Nephron progenitor cell (in vitro differentiated cells): ENCODE measurements at regions not wholly inside any gene's neighbourhood (a gene's known extent, or its start where the extent isn't known, plus 50 kb on each side); places are given as distances from the start of the nearest gene placed in this dataset.
"Not testable (repeated sequence)": the region's sequence is repeated elsewhere in the genome, so short reads cannot be mapped to it uniquely, and the experiment has no call there.

Experiments
- DNase-seq: peaks from one replicate; pipeline ENCODE4 v3.0.0; 2021
- H3K27ac Mint-ChIP-seq: 2 replicates; pipeline ENCODE4 v1.8.0; 2021; ENCODE audit warnings: mild to moderate bottlenecking, moderate library complexity, mixed read lengths
- H3K27me3 Mint-ChIP-seq: 2 replicates; pipeline ENCODE4 v1.8.0; 2021; ENCODE audit warnings: mild to moderate bottlenecking, low read depth, mixed read lengths; ENCODE audit not compliant: poor library complexity
- H3K36me3 Mint-ChIP-seq: 2 replicates; pipeline ENCODE4 v1.8.0; 2021; ENCODE audit warnings: low read depth, mixed read lengths
- H3K4me1 Mint-ChIP-seq: 2 replicates; pipeline ENCODE4 v1.8.0; 2021; ENCODE audit warnings: mixed read lengths
- H3K4me3 Mint-ChIP-seq: 2 replicates; pipeline ENCODE4 v1.8.0; 2021; ENCODE audit warnings: mild to moderate bottlenecking, moderate library complexity, mixed read lengths
- H3K9me3 Mint-ChIP-seq: 2 replicates; pipeline ENCODE4 v1.8.0; 2021; ENCODE audit warnings: mild to moderate bottlenecking, moderate library complexity, mixed read lengths
- TF ChIP-seq, protein P1 (sequence below): fragments of 200-600 bp; sonication (generic); IDR thresholded peaks from 2 replicates; pipeline ENCODE4 v1.5.0; 2021; ENCODE audit warnings: antibody characterized with exemption

DNA sequence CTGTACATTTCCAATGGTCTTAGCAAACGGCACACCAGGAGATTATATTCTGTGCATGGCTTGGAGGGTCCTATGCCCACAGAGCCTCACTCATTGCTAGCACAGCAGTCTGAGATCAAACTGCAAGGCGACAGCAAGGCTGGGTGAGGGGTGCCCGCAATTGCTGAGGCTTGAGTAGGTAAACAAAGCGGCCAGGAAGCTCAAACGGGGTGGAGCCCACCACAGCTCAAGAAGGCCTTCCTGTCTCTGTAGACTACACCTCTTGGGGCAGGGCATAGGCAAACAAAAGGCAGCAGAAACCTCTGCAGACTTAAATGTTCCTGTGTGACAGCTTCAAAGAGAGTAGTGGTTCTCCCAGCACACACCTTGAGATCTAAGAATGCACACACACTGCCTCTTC lies 91.3 kb downstream of the OR4A5 start:
- not testable (repeated sequence) for H3K27ac Mint-ChIP-seq, DNase-seq, H3K4me3 Mint-ChIP-seq, H3K36me3 Mint-ChIP-seq, H3K4me1 Mint-ChIP-seq, H3K27me3 Mint-ChIP-seq
- peaks cover 94% of the 10 kb centered on the region for H3K9me3 Mint-ChIP-seq

- Mint-ChIP-seq H3K36me3 (peaks cover 8% of the 10 kb centered on the region), H3K9me3 (peaks cover 91% of the 10 kb centered on the region), H3K4me3 (no peak overlapping the region), H3K27ac (no peak overlapping the region), H3K4me1 (no peaks in the 10 kb centered on the region), H3K27me3 (no peaks in the 10 kb centered on the region)
- no peak for DNase-seq
- TF ChIP-seq, protein P1, sequence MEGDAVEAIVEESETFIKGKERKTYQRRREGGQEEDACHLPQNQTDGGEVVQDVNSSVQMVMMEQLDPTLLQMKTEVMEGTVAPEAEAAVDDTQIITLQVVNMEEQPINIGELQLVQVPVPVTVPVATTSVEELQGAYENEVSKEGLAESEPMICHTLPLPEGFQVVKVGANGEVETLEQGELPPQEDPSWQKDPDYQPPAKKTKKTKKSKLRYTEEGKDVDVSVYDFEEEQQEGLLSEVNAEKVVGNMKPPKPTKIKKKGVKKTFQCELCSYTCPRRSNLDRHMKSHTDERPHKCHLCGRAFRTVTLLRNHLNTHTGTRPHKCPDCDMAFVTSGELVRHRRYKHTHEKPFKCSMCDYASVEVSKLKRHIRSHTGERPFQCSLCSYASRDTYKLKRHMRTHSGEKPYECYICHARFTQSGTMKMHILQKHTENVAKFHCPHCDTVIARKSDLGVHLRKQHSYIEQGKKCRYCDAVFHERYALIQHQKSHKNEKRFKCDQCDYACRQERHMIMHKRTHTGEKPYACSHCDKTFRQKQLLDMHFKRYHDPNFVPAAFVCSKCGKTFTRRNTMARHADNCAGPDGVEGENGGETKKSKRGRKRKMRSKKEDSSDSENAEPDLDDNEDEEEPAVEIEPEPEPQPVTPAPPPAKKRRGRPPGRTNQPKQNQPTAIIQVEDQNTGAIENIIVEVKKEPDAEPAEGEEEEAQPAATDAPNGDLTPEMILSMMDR: no peak
Measured at GRCh38 chr11:54832676-54833075, 126.0 kb downstream of the OR4A5 start.

GRCh38 chr11:54855047-54855446 lies 148.4 kb downstream of the OR4A5 start:
- not testable (repeated sequence) for DNase-seq, H3K27me3 Mint-ChIP-seq, H3K36me3 Mint-ChIP-seq, H3K4me1 Mint-ChIP-seq, H3K4me3 Mint-ChIP-seq, H3K27ac Mint-ChIP-seq
- H3K9me3 Mint-ChIP-seq: peaks cover 92% of the 10 kb centered on the region
